ENCODE measurements at regions not wholly inside any gene's neighbourhood (a gene's known extent, or its start where the extent isn't known, plus 50 kb on each side); places are given as distances from the start of the nearest gene placed in this dataset.

GRCh38 chr3:148062590-148062989 lies 635.1 kb upstream of the AGTR1 start:
- intact Hi-C loops (cut with DNase I, micrococcal nuclease) = no loop called here
- Mint-ChIP-seq H3K4me3 (no peak overlapping the region), H3K27me3 (no peaks in the 10 kb centered on the region), H3K9me3 (peaks cover 2% of the 10 kb centered on the region), H3K4me1 (ENCODE audit: low read depth) (no peaks in the 10 kb centered on the region), H3K36me3 (ENCODE audit: low read depth) (no peaks in the 10 kb centered on the region), H3K27ac (no peak overlapping the region)
- Histone ChIP-seq H3K27me3 (ENCODE audit: control insufficient read depth in 1 of 2, insufficient read depth in 2 of 2, low read length in 2 of 2) (no peaks in the 10 kb centered on the region), H3K4me1 (ENCODE audit: insufficient read depth, low read length) (no peaks in the 10 kb centered on the region), H3K36me3 (ENCODE audit: insufficient read depth, low read length) (no peaks in the 10 kb centered on the region), H3K27ac (ENCODE audit: low read depth in 1 of 2, low read length in 2 of 2) (no peak overlapping the region), H3K4me3 (ENCODE audit: low read length) (no peak overlapping the region), H3K9me3 (ENCODE audit: control insufficient read depth in 1 of 2, insufficient read depth in 1 of 2, low read length in 2 of 2) (no peaks in the 10 kb centered on the region)
- CTCF ChIA-PET = no interaction called here
- no peak for ATAC-seq (ENCODE audit: poor library complexity)
- no peak for DNase-seq
- TF ChIP-seq CTCF (IDR thresholded peaks at IDR 0.05) = no peak
- POLR2A ChIA-PET = no interaction called here

DNA sequence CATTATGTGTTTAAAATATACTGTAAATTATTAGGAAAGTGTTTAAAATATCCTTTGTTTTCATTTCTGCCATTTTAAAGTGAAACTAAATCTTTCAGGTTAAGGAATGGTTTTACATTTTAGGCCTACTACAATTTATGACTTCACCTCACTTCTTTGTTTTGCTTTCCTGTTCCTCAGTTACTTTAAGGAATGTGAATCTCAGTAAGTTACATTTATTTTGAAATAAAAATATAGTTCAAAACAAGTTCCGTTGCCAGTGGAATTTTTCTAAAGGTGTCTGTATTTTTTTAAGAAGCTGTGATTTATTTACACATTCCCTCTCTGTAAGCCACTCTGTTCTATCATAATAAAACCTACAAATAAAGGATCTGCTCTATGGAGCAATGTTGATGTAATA lies 630.9 kb upstream of the AGTR1 start:
- DNase-seq = no peak
- POLR2A ChIA-PET = no interaction called here
- H3K9me3 ChIP-seq (ENCODE audit: control insufficient read depth in 1 of 2, insufficient read depth in 1 of 2, low read length in 2 of 2) = no peaks in the 10 kb centered on the region
- no peaks in the 10 kb centered on the region for H3K27me3 ChIP-seq (ENCODE audit: control insufficient read depth in 1 of 2, insufficient read depth in 2 of 2, low read length in 2 of 2)
- H3K4me3 ChIP-seq (ENCODE audit: low read length) = no peak overlapping the region
- H3K27ac Mint-ChIP-seq = no peak overlapping the region
- H3K27me3 Mint-ChIP-seq = no peaks in the 10 kb centered on the region
- no peaks in the 10 kb centered on the region for H3K4me1 ChIP-seq (ENCODE audit: insufficient read depth, low read length)
- CTCF ChIA-PET = no interaction called here
- no peaks in the 10 kb centered on the region for H3K36me3 Mint-ChIP-seq (ENCODE audit: low read depth)
- ATAC-seq (ENCODE audit: poor library complexity) = no peak
- H3K4me1 Mint-ChIP-seq (ENCODE audit: low read depth) = no peaks in the 10 kb centered on the region
- intact Hi-C loops (cut with DNase I, micrococcal nuclease) = no loop called here
- no peak for TF ChIP-seq CTCF (IDR thresholded peaks at IDR 0.05)
- H3K4me3 Mint-ChIP-seq = no peak overlapping the region
- H3K36me3 ChIP-seq (ENCODE audit: insufficient read depth, low read length) = no peaks in the 10 kb centered on the region
- peaks cover 2% of the 10 kb centered on the region for H3K9me3 Mint-ChIP-seq
- no peak overlapping the region for H3K27ac ChIP-seq (ENCODE audit: low read depth in 1 of 2, low read length in 2 of 2)

GRCh38 chr3:148068466-148068865 lies 629.2 kb upstream of the AGTR1 start:
- ChIA-PET POLR2A (no interaction called here), CTCF (no interaction called here)
- ATAC-seq (ENCODE audit: poor library complexity) = no peak
- H3K9me3 Mint-ChIP-seq = peaks cover 2% of the 10 kb centered on the region
- H3K36me3 Mint-ChIP-seq (ENCODE audit: low read depth) = no peaks in the 10 kb centered on the region
- H3K36me3 ChIP-seq (ENCODE audit: insufficient read depth, low read length) = no peaks in the 10 kb centered on the region
- intact Hi-C loops (cut with DNase I, micrococcal nuclease) = no loop called here
- H3K4me3 Mint-ChIP-seq = no peak overlapping the region
- H3K27me3 Mint-ChIP-seq = no peaks in the 10 kb centered on the region
- H3K27ac ChIP-seq (ENCODE audit: low read depth in 1 of 2, low read length in 2 of 2) = no peak overlapping the region
- H3K4me1 ChIP-seq (ENCODE audit: insufficient read depth, low read length) = no peaks in the 10 kb centered on the region
- H3K4me1 Mint-ChIP-seq (ENCODE audit: low read depth) = no peaks in the 10 kb centered on the region
- no peak for TF ChIP-seq CTCF (IDR thresholded peaks at IDR 0.05)
- DNase-seq = no peak
- no peaks in the 10 kb centered on the region for H3K27me3 ChIP-seq (ENCODE audit: control insufficient read depth in 1 of 2, insufficient read depth in 2 of 2, low read length in 2 of 2)
- no peak overlapping the region for H3K4me3 ChIP-seq (ENCODE audit: low read length)
- no peaks in the 10 kb centered on the region for H3K9me3 ChIP-seq (ENCODE audit: control insufficient read depth in 1 of 2, insufficient read depth in 1 of 2, low read length in 2 of 2)
- no peak overlapping the region for H3K27ac Mint-ChIP-seq

All from CD4-positive, alpha-beta T cell (primary cell).